ENCODE measurements at regions not wholly inside any gene's neighbourhood (a gene's known extent, or its start where the extent isn't known, plus 50 kb on each side); places are given as distances from the start of the nearest gene placed in this dataset.
A peak's percentile ranks its signal among the peaks of the same experiment; 100 is the strongest.
"Not testable (repeated sequence)": the region's sequence is repeated elsewhere in the genome, so short reads cannot be mapped to it uniquely, and the experiment has no call there.

DNA sequence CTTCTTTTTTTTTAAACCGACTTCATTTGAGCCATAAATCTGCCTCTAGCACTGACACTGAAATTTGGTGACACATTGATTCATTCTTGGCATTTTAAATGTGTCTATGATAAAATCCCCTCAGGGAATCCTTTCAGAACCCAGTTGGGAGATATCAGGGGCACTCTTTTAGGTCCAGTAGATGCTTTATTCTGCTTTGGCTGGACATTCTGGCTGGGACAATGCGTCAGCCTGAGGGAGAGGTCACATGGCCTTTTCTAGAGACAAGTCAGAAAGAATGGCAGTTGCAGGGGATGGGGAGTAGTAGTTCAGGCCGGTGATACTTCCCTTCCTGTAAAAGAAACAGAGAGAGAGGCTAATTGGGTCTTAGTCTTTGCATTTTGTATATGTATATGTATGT lies 63.1 kb downstream of the TRIM43 start:
- DNase-seq (ENCODE audit: missing footprints); intact Hi-C loops (cut with DNase I): not testable (repeated sequence)
- ATAC-seq, result peak; percentile 35

DNA sequence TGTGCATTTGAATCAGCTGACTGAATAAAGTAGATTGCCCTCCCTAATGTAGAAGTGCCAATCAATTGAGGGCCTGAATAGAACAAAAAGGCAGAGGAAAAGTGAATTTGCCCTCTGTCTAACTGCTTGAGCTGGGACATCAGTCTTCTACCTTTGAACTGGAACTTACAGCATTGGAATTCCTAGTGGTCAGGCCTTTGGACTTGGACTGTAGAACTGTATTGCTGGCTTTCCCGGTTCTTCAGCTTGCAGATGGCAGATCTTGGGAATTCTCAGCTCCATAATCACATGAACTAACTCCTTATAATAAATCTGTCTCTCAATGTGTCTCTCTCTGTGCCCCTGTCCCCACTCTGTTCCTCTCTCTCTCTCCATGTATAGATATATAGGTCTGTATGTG lies 64.8 kb downstream of the TRIM43 start:
- ATAC-seq; intact Hi-C loops (cut with DNase I); DNase-seq (ENCODE audit: missing footprints): not testable (repeated sequence)

DNA sequence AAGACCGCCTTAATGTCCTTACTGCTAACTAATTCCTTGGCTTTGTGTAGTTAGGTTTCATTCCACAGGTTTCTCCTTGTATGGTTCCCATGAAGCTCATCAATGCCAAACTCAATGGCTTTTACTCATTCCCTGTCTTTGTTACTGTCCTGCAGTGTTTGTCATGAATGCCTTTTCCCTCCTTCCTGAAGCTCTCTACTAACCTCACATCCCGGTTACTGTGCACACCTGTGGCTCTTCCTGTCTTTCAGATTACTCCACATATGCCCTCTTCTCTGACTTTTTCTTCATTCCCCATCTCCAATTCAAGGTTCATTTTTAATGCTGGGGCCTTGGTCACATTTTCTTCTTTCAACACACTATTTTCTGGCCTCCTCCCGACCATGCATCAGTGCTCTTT lies 66.1 kb downstream of the TRIM43 start:
- intact Hi-C loops (cut with DNase I); DNase-seq (ENCODE audit: missing footprints); ATAC-seq: not testable (repeated sequence)

DNA sequence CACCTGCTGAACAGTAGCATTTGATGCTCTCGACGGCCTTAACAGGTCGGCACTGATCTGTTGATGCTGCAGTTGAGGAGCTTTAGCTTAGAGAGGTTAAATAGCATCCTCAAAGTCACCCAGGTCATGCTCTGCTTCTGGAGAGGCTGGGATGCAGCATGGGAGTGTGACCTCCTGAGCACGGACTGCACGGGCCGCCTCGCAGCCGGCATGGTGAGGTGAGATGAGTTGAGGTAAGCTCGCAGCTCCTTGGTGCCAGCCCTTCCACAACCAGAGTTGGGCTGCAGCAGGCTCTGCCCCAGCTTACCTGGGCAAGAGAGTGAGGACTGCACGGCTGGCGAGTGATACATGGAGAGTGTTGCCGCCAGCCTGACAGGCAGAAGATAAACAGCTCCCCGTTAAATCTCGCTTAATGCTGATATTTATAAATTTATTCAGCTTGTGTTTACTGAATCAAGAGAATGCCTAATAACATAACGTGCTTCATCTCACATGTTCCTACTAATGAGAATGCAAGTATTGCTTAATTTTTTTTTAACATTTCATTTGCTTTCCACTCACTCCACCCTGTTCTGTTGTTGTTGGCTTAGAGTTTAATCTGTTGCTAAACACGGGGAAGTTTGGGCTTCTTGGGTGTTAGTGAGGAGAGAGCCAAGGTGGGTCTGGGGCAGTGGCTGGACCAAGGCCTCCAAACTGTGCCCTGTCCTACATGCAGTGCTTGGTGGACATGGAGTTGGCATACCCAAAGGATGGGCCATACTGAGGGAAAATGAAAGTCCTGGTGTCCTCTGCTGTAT lies 69.2 kb downstream of the TRIM43 start:
- DNase-seq (ENCODE audit: missing footprints); ATAC-seq; intact Hi-C loops (cut with DNase I): not testable (repeated sequence)

DNA sequence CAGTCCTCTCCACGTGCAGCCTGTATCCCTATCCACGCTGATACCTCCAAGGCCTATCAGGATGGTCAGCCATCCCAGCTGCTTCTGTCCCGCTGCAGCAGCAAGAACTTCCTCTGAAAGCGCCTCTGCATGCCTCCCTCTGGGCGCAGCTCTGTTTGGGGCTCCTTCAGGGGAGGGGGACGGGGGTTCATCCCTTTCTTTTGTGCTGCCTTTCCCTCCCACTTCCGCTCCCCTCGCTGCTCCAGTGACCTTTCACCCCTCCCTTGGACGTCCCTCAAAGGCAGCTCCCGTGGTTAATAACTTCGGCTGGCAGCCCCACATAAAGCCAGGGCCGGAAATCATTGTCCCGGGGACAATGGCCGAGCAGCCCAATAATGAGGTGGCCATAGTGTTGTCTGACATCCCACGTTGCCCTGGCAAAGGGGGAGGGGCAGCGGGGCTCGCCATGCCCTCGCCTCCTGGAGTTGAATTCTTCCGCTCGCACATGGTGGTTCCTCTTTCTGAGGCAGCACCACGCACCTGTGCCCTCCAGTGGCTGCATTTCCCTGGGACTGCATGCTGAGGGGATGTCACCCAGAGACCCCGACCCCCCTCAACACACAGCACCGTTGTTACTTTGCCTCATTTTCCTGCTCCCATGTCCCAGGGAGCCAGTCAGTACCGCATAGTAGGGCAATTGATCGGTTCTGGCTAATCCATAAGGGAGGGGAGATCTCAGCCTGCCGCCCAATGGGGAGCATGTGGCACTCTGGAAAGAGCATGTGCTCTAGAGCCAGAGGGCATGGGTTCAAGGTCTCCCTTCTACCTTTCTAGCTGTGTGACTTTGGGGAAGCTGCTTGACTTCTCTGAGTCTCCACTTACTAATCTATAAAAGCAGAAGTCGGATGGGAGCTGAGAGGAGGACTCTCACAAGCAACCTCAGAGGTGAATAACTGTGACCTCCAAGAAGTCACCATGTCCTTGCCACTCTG lies 72.0 kb downstream of the TRIM43 start:
- intact Hi-C loops (cut with DNase I); ATAC-seq; DNase-seq (ENCODE audit: missing footprints): not testable (repeated sequence)

DNA sequence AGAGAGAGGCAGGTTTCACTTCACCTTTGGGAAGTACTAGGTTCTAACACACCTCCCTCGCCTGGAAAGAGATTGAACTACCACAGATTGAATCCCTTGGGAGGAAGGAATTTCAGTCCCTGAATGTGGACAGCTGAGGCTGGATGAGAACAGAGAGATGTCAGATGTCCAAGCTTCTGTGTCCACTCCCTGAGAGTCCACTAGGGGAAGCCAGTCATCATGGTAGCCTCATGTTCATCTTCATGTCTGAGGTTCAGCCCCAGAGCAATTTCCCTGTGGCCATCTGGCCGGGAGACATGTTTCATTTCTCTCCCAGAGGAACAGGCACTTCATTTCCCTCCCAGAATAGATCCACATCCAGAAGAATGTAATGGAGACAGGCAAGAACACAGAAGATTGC lies 74.8 kb downstream of the TRIM43 start:
- ATAC-seq, result peak; percentile 40
- intact Hi-C loops (cut with DNase I); DNase-seq (ENCODE audit: missing footprints): not testable (repeated sequence)

DNA sequence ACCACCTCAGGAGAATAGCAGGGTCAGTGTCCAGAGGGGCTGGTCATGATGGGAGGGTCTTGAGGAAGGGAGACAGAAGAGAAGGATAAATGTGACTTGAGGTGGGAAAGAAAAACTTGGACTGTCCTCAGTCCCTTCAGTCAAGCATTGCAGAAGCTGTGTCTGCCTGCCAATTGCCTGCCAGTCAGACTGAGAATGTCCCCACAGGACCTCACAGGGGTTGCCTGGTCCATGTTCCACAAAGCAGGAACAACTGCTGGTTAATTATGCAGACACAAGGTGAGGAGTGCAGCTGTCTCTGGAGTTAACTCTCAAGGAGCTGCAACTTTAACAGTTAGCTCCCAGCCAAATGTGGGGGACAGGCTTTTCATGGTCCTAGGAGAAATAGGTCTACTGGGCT lies 75.7 kb downstream of the TRIM43 start:
- intact Hi-C loops (cut with DNase I), result no loop called here
- no peak for DNase-seq (ENCODE audit: missing footprints)
- peak; percentile 81 for ATAC-seq

DNA sequence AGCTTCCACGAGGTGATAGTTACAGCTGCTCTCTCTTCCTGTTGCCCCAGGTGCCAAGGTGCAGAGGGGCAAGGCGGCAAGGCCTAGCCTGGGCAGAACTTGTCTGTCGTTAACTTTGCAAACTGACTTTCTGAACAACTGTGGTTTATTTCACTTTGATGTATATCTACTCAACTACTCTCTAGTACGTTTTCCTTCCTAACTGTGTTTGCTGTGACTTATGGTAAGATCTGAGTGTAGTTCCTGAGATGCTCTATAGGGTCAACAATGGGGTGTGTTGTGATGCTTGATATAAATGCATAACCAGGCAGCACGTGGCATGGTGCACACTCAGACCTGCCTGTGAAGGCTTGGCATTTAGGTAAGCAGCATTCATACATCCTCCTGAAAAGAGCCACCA lies 77.1 kb downstream of the TRIM43 start:
- DNase-seq (ENCODE audit: missing footprints); ATAC-seq; intact Hi-C loops (cut with DNase I): not testable (repeated sequence)

DNA sequence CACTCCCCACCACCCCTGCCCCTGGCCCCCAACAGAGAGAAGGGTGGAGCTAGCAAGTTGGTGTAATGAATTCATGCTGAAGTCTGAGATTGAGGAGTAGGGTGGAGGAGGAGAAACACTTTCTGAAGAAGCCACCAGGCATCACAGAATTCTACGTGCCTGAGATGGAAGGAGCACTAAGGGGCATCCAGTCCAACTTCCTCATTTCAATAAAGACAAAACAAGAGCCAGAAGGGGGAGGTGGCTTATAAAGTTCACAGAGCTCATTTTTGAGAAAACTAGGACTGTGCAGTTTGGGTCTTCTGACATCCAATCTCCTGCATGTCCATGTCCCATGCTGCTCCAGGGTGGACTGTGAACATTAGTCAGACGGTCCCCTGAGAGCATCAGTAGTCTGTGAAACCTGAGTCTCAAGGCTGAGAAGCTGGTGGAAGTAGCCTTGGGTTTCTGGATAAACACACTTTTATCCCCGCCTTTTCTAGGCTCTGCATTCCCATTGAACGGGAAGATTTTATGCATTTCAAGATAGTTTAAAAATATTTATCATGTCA lies 77.7 kb downstream of the TRIM43 start:
- ATAC-seq (peak; percentile 46), DNase-seq (ENCODE audit: missing footprints) (no peak)
- intact Hi-C loops (cut with DNase I), result no loop called here

DNA sequence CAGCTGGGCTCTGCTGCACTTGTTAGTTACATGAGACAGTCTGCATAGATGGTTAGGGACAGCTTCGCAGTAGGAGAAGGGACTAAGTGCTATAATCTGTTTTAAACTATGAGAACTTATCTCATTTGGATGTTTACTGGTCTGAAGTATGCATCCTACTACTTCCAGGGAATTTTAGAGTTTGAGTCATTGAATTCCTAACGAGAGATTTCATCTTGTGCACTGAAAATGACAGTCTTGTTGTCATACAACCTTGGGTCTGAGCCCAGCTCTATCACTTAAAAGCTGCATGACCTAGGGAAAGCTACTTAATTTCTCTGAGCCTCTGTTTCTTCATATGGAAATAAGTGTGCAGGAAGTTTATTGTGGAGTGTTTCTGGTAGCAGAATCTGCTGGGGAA lies 78.4 kb downstream of the TRIM43 start:
- DNase-seq (ENCODE audit: missing footprints) (no peak), ATAC-seq (no peak)
- intact Hi-C loops (cut with DNase I), result no loop called here

DNA sequence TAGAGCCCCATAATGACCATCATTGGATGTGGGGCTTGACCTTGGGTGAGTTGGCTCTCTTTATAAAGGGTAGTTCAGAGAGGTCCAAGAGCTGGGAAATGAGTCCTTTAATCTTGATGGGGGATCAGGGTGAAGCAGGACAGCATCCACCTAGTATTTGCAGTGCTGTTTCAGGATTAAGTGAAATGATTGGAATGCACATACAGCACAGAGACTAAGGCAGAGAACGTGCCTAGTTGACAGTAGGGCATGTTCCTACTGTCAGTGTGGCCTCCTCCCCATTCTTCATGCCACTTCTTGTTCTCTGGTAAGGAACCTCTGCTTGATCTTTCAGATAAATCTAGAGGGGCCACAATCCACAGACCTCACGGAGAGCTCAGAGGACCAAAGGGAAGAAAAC lies 78.9 kb downstream of the TRIM43 start:
- intact Hi-C loops (cut with DNase I), result no loop called here
- DNase-seq (ENCODE audit: missing footprints) (no peak), ATAC-seq (no peak)

DNA sequence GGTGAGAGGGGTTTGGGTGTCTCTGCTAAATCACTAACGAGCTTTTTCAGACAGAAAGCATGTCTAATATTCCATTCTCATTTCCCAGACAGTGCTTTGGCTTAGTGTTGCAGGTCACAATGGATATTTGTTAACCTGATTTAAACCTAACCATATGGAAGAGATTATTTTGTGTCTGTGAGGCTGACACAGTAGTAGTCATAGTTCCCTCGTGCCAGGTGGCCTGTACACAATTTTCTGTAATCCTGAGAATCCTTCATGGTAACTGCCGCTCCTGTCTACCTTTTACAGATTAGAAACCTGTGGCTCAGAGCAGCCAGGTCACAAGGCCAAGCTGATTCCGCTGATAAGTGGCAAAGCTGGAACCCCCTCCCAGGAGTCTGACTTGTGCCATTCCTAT lies 79.4 kb downstream of the TRIM43 start:
- intact Hi-C loops (cut with DNase I); ATAC-seq: not testable (repeated sequence)

DNA sequence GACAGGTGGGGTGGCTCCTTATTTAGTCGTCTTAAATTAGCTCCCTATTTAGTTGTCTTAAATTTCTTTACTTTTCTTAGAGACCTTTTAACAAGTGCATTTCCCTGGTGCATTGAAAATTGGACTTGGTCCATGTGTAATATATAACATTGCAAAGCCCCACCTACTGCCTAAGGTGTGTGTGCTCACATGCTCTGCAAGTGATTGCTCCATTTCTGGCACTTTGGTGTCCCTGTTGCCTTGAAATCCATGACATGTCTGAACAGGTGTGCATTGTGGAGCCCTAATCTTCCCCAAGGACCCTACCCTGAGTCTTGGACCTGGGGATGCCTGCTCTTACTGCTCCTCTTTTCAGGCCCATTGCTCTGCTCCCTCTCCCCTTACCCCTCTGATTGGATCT lies 80.2 kb downstream of the TRIM43 start:
- intact Hi-C loops (cut with DNase I); DNase-seq (ENCODE audit: missing footprints); ATAC-seq: not testable (repeated sequence)

More for the DNA sequence above, 79.4 kb downstream of the TRIM43 start:
- DNase-seq (ENCODE audit: missing footprints), result not testable (repeated sequence)

DNA sequence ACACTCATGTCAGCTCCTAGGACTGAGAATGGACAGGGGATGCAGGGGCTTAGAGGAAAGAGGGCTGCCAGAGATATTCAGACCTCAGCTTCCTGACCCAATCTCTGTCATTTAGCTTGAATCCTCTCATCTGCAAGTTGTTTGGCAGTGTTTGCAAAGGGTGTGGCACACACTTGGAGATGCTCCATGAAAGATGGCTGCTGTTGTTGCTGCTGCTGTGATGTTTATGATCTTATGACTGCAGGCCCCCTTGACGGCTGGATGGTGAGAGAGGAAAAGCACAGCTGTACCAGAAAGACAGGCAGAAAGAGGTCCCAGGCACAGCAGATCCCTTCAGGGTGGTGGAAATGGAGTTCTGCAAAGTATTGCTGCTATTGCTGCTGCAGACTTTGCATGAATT lies 80.7 kb downstream of the TRIM43 start:
- DNase-seq (ENCODE audit: missing footprints); intact Hi-C loops (cut with DNase I); ATAC-seq: not testable (repeated sequence)

DNA sequence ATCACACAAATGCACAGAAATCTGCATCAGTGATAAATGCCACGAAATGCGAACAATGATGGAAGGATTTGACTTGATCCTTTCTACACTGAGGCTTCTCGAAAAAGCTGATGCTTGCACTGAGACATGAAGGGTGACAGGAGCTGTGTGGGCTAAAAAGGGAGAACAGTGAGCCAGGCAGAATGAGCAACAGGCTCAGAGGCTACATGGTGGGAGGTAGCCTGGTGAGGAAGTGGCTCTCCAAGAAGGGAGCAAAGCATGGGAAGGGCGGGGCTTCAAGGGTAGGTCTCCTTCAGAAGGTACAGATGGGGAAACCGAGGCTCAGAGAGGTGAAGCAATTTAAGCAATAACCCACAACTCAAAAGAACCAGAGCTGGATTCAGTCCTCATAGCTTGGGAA lies 82.4 kb downstream of the TRIM43 start:
- intact Hi-C loops (cut with DNase I), result no loop called here
- ATAC-seq, result no peak
- DNase-seq (ENCODE audit: missing footprints), result no peak

DNA sequence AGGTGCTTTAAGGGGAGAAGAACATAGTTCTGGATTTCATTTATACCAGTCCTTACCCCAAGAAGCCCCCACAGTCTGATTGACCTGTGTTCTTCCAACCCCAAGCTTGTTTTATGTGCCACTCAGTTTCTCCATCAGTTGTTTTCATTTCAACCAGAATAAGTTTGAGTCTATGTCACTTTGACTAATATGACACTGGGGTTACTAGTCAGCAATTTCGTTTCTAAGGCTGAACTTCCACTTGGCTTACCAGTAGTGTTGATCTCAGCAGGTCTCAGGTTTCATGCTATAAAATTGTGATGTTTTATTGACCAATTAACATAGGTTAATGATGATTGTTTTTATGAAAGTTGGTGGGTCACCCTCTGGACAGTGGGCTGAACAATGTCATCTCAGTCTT lies 84.8 kb downstream of the TRIM43 start:
- DNase-seq (ENCODE audit: missing footprints); ATAC-seq; intact Hi-C loops (cut with DNase I): not testable (repeated sequence)

DNA sequence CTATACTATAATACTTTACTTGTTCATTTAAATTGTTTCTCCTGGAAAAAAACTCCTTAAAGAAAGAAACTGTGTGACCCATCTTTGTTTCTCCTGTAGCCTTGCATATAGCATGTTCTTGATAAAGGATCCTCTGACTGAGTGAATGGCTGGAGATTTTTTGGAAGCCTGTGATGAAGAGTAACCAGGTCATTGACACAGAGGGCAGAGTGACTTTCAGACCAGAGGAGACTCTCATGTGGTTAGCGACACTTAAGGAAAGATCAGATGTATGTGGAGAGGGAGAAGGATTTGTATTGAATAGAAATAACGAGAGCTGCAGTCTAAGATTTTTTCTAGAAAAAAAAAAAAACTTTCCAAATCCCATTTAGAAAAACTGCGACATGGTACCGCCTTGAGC lies 85.5 kb downstream of the TRIM43 start:
- DNase-seq (ENCODE audit: missing footprints) (no peak), ATAC-seq (no peak)
- intact Hi-C loops (cut with DNase I), result no loop called here

DNA sequence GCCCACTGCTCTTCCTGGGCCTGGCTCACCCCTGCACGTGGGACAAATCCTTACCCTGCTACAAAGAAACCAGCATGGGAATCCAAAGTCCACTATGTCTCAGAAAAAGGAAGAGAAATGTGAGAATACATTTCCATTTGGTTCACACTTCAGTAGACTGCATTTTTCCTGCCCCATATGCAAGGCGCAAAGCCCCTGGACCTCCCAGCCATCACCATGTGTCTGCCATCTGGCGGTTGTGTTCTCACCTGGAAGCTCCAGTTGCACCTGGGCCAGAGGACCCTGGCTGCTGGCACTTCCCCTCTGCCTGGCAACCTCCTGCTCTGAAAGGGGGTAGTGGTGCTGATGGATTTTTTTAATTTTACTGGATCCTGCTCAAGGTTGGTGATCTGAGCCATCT lies 86.0 kb downstream of the TRIM43 start:
- DNase-seq (ENCODE audit: missing footprints); intact Hi-C loops (cut with DNase I); ATAC-seq: not testable (repeated sequence)

DNA sequence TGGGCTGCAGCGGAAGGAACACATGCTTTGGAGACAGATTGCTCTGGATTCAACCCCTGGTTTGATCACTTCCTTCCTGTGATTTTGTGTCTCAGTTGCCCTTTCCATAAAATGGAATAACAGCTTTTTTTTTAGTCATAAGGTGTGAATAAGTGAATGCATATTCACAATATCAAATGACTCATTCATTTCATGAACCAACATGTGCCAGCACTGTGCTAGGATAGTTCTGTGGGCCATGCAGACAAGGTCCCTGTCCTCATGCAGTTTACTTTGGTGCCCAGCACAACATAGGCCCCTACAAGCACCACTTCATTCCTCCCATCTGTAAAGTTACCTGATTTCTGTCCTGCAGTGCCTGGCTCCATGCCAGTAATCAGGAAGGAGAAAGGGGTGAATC lies 89.4 kb downstream of the TRIM43 start:
- ATAC-seq; DNase-seq (ENCODE audit: missing footprints); intact Hi-C loops (cut with DNase I): not testable (repeated sequence)

Data from Right ventricle myocardium inferior (tissue), 1 donor.